H1 (cell line): ENCODE measurements at regions not wholly inside any gene's neighbourhood (a gene's known extent, or its start where the extent isn't known, plus 50 kb on each side); places are given as distances from the start of the nearest gene placed in this dataset.

Source experiments
- CTCF ChIA-PET: fragments of 300-600 bp; sonication (Branson Sonifier 250); formaldehyde crosslinking; loops from one replicate; lab custom pipeline; 2021; ENCODE audit not compliant: partially characterized antibody; lab: Charles Lee
- POLR2A ChIA-PET: fragments of 300-600 bp; sonication (Branson Sonifier 250); formaldehyde crosslinking; loops from one replicate; lab custom pipeline; 2021; ENCODE audit warnings: inconsistent platforms; ENCODE audit not compliant: partially characterized antibody; lab: Charles Lee
- DNase-seq, 2 experiments: peaks; one replicate each; pipeline versions ENCODE4 v3.0.0 to v3.0.0-alpha.2; 2010 to 2022; ENCODE audit warnings: low spot score in 2 of 2, low read depth in 1 of 2, mixed read lengths in 1 of 2
- FAIRE-seq: peaks from 2 replicates; lab custom pipeline; 2011; peaks lifted over from hg19 to GRCh38; lab: Jason Lieb, UNC
- H2AFZ ChIP-seq: 2 replicates; pipeline ENCODE4 v1.8.1; 2012; ENCODE audit warnings: low read length, inconsistent platforms
- H2AK5ac ChIP-seq: 2 replicates; pipeline ENCODE4 v1.6.1; 2013; ENCODE audit warnings: low read depth, low read length
- H2BK120ac ChIP-seq: replicated peaks from 2 replicates; pipeline ENCODE3; 2013; ENCODE audit warnings: low read depth, low read length, inconsistent platforms
- H2BK12ac ChIP-seq: 2 replicates; pipeline ENCODE4 v1.6.1; 2013; ENCODE audit warnings: low read depth, low read length
- H2BK15ac ChIP-seq: 2 replicates; pipeline ENCODE4 v1.6.1; 2013; ENCODE audit warnings: low read length
- H2BK20ac ChIP-seq: 2 replicates; pipeline ENCODE4 v1.6.1; 2013; ENCODE audit warnings: low read length
- H2BK5ac ChIP-seq: 2 replicates; pipeline ENCODE4 v1.6.1; 2013; ENCODE audit warnings: low read depth, low read length
- H3K14ac ChIP-seq: 2 replicates; pipeline ENCODE4 v1.6.1; 2013; ENCODE audit warnings: inconsistent platforms; ENCODE audit not compliant: insufficient read length
- H3K18ac ChIP-seq: 2 replicates; pipeline ENCODE4 v1.6.1; 2013; ENCODE audit warnings: low read length; ENCODE audit errors: extremely low read depth
- H3K23ac ChIP-seq: 2 replicates; pipeline ENCODE4 v1.6.1; 2013; ENCODE audit warnings: inconsistent platforms; ENCODE audit not compliant: insufficient read length
- H3K23me2 ChIP-seq: 2 replicates; pipeline ENCODE4 v1.6.1; 2013; ENCODE audit warnings: low read depth, low read length
- H3K27ac ChIP-seq: 2 replicates; pipeline ENCODE4 v1.6.1; 2011; ENCODE audit warnings: low read depth, low read length, inconsistent platforms
- H3K27me3 ChIP-seq, 4 experiments: replicated peaks in 1 of 4; 1 replicate in 1 of 4; 2 replicates in 3 of 4; pipeline versions ENCODE4 v1.6.1 to v1.8.1; 2011 to 2013; ENCODE audit warnings: low read length in 3 of 4, mild to moderate bottlenecking in 3 of 4, inconsistent platforms in 2 of 4, mixed read lengths in 2 of 4, moderate library complexity in 1 of 4; ENCODE audit not compliant: control insufficient read depth in 3 of 4, insufficient read depth in 3 of 4; ENCODE audit errors: extremely low read depth in 1 of 4
- H3K36me3 ChIP-seq, 4 experiments: 2 replicates each; pipeline versions ENCODE4 v1.6.1 to v1.8.1; 2011 to 2013; ENCODE audit warnings: mild to moderate bottlenecking in 4 of 4, low read length in 3 of 4, moderate library complexity in 2 of 4, control low read depth in 1 of 4, inconsistent platforms in 1 of 4; ENCODE audit not compliant: insufficient read depth in 4 of 4, control insufficient read depth in 2 of 4
- H3K4ac ChIP-seq: replicated peaks from 2 replicates; pipeline ENCODE3; 2013; ENCODE audit warnings: low read length, low read depth, mixed read lengths, inconsistent platforms; ENCODE audit not compliant: insufficient read length
- H3K4me1 ChIP-seq, 4 experiments: replicated peaks in 1 of 4; 1 replicate in 1 of 4; 2 replicates in 3 of 4; pipeline versions ENCODE4 v1.6.1 to v1.8.1; 2011 to 2013; ENCODE audit warnings: low read length in 3 of 4, inconsistent platforms in 2 of 4, mixed read lengths in 1 of 4; ENCODE audit not compliant: insufficient read depth in 4 of 4, control insufficient read depth in 3 of 4
- H3K4me2 ChIP-seq, 2 experiments: 2 replicates each; pipeline versions ENCODE4 v1.6.1 to v1.8.1; 2011 to 2013; ENCODE audit warnings: low read depth in 2 of 2, low read length in 2 of 2, control low read depth in 1 of 2, inconsistent platforms in 1 of 2, mild to moderate bottlenecking in 1 of 2; ENCODE audit not compliant: insufficient read depth in 1 of 2
- H3K4me3 ChIP-seq, 4 experiments: fragments of 200-600, 300-600 bp in 1 of 4; sonication (generic), shearing (Covaris generic), sonication (Bioruptor Twin) in 1 of 4; 2 replicates each; pipeline versions ENCODE4 v1.5.1 to v1.8.1; 2011 to 2016; ENCODE audit warnings: low read length in 4 of 4, low read depth in 3 of 4, control low read depth in 2 of 4, inconsistent platforms in 2 of 4, mild to moderate bottlenecking in 2 of 4, mixed read lengths in 1 of 4, moderate library complexity in 1 of 4; ENCODE audit not compliant: insufficient read depth in 2 of 4; ENCODE audit errors: extremely low read depth in 1 of 4
- H3K56ac ChIP-seq: replicated peaks from 2 replicates; pipeline ENCODE3; 2013; ENCODE audit warnings: low read depth, mild to moderate bottlenecking, mixed read lengths, low read length, inconsistent platforms; ENCODE audit not compliant: insufficient read length
- H3K79me1 ChIP-seq: 2 replicates; pipeline ENCODE4 v1.6.1; 2013; ENCODE audit warnings: low read depth, low read length, control low read depth
- H3K79me2 ChIP-seq, 2 experiments: 2 replicates each; pipeline versions ENCODE4 v1.6.1 to v1.8.1; 2012 to 2013; ENCODE audit warnings: low read length in 2 of 2, mild to moderate bottlenecking in 2 of 2, inconsistent platforms in 1 of 2; ENCODE audit not compliant: insufficient read depth in 2 of 2, control insufficient read depth in 1 of 2
- H3K9ac ChIP-seq, 4 experiments: replicated peaks in 1 of 4; 1 replicate in 1 of 4; 2 replicates in 3 of 4; pipeline versions ENCODE4 v1.6.1 to v1.8.1; 2011 to 2013; ENCODE audit warnings: low read depth in 3 of 4, low read length in 3 of 4, control low read depth in 2 of 4, mild to moderate bottlenecking in 2 of 4, moderate library complexity in 2 of 4, inconsistent platforms in 1 of 4; ENCODE audit errors: extremely low read depth in 1 of 4
- H3K9me3 ChIP-seq, 2 experiments: 2 replicates each; pipeline versions ENCODE4 v1.6.1 to v1.8.1; 2012 to 2013; ENCODE audit warnings: mild to moderate bottlenecking in 2 of 2, moderate library complexity in 2 of 2, control low read depth in 1 of 2, inconsistent platforms in 1 of 2, low read depth in 1 of 2, low read length in 1 of 2, mixed read lengths in 1 of 2; ENCODE audit not compliant: insufficient read depth in 2 of 2
- H4K20me1 ChIP-seq, 2 experiments: replicated peaks in 1 of 2; 2 replicates each; pipeline versions ENCODE3 to v1.8.1; 2011 to 2013; ENCODE audit warnings: inconsistent platforms in 2 of 2, low read length in 2 of 2, mild to moderate bottlenecking in 1 of 2; ENCODE audit not compliant: insufficient read depth in 2 of 2, control insufficient read depth in 1 of 2
- H4K5ac ChIP-seq: 2 replicates; pipeline ENCODE4 v1.6.1; 2013; ENCODE audit warnings: low read length, low read depth, mixed read lengths, inconsistent platforms; ENCODE audit not compliant: insufficient read length
- H4K8ac ChIP-seq: 2 replicates; pipeline ENCODE4 v1.8.0; 2013; ENCODE audit warnings: mild to moderate bottlenecking, moderate library complexity, low read length, inconsistent platforms; ENCODE audit not compliant: insufficient read depth; ENCODE audit errors: extremely low read depth
- H4K91ac ChIP-seq: replicated peaks from 2 replicates; pipeline ENCODE3; 2013; ENCODE audit warnings: low read length, mixed read lengths, inconsistent platforms; ENCODE audit not compliant: insufficient read length
- BCL11A ChIP-seq, 2 experiments: IDR thresholded peaks; one replicate each; pipeline ENCODE4 v1.6.1; 2011; ENCODE audit warnings: low read depth in 2 of 2, low read length in 2 of 2, mild to moderate bottlenecking in 2 of 2
- WGBS, 2 experiments: shearing (Covaris generic) in 1 of 2; methylation state at CpG; one replicate each; pipeline versions ENCODE4 v1.1.6 to v1.1.7; 2013 to 2015; ENCODE audit warnings: low lambda C conversion rate in 2 of 2, mixed read lengths in 2 of 2, inconsistent platforms in 1 of 2, low coverage in 1 of 2, missing lambda C conversion rate in 1 of 2; ENCODE audit not compliant: insufficient replicate concordance in 2 of 2, insufficient coverage in 1 of 2, insufficient read length in 1 of 2; ENCODE audit errors: extremely low coverage in 1 of 2, missing lambda C conversion rate in 1 of 2; 5-methylcytosine and 5-hydroxymethylcytosine counted together

- H3K27ac ChIP-seq = no peak overlapping the region
- H3K4ac ChIP-seq = no peak overlapping the region
- FAIRE-seq (no peak), DNase-seq (no peak)
- no peak overlapping the region for H2BK5ac ChIP-seq
- H3K14ac ChIP-seq = no peak overlapping the region
- no peaks in the 10 kb centered on the region for H4K20me1 ChIP-seq
- no peak overlapping the region for H3K9ac ChIP-seq
- no peak overlapping the region for H2BK120ac ChIP-seq
- H3K27me3 ChIP-seq = no peaks in the 10 kb centered on the region
- no peaks in the 10 kb centered on the region for H3K79me1 ChIP-seq
- no peak overlapping the region for H3K4me3 ChIP-seq
- H3K36me3 ChIP-seq = no peaks in the 10 kb centered on the region
- CTCF ChIA-PET = no interaction called here
- H3K18ac ChIP-seq = no peak overlapping the region
- no peak overlapping the region for H2AFZ ChIP-seq
- H3K23ac ChIP-seq = no peak overlapping the region
- H3K79me2 ChIP-seq = no peaks in the 10 kb centered on the region
- H2BK20ac ChIP-seq = no peak overlapping the region
- H3K23me2 ChIP-seq = no peaks in the 10 kb centered on the region
- no peaks in the 10 kb centered on the region for H3K9me3 ChIP-seq
- H3K4me1 ChIP-seq = 0 out of 7 replicates have a peak, but pooled peaks cover 0 to 2% (median 0%) of the 10 kb centered on the region in 4 experiments
- TF ChIP-seq BCL11A (IDR thresholded peaks at IDR 0.05; ENCODE audit: low read depth in 2 of 2, low read length in 2 of 2) = no peak
- no peak overlapping the region for H2BK12ac ChIP-seq
- no peak overlapping the region for H4K5ac ChIP-seq
- H3K56ac ChIP-seq = no peak overlapping the region
- H4K91ac ChIP-seq = no peak overlapping the region
- WGBS, 2 experiments = 93% methylated on average over 2 of the region's 2 CpGs; no CpG with 5 or more reads in 1 of the 2 experiments
- no peak overlapping the region for H2AK5ac ChIP-seq
- H4K8ac ChIP-seq = no peak overlapping the region
- no peak overlapping the region for H2BK15ac ChIP-seq
- POLR2A ChIA-PET = no interaction called here
- H3K4me2 ChIP-seq = no peak overlapping the region
These were observed 472.9 kb upstream of the PRKX start for GRCh38 chrX:4186331-4186730.
